ENCODE measurements at regions not wholly inside any gene's neighbourhood (a gene's known extent, or its start where the extent isn't known, plus 50 kb on each side); places are given as distances from the start of the nearest gene placed in this dataset.

DNA sequence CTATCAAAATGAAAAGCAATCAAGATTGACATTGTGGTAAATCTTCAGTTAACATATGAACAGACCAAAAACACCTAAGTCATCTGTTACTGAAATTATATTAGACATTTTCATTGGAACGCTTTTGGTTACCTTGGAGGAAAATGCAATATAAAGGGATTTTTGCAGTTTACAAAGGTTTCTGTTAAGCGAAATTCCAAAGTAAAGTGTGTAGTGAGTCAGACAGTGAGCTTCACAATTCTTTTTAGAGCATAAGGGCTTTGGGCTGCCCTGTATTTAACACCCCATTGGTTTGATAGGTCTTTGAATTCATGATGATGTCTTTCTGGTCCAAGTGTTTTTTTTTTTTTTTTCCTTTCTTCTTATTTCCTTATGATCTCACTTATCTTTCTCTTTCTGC lies 462.8 kb downstream of the EDEM1 start:
- H3K27ac Mint-ChIP-seq = no peak overlapping the region
- no peaks in the 10 kb centered on the region for H3K27me3 ChIP-seq (ENCODE audit: insufficient read depth, low read length)
- DNase-seq = no peak
- intact Hi-C loops (cut with micrococcal nuclease) = no loop called here
- H3K27ac ChIP-seq (ENCODE audit: low read depth, low read length) = no peak overlapping the region
- CTCF ChIA-PET (ENCODE audit: partially characterized antibody) = no interaction called here
- no peak overlapping the region for H3K4me3 ChIP-seq (ENCODE audit: low read length in 2 of 2)
- H3K27me3 Mint-ChIP-seq = no peaks in the 10 kb centered on the region
- no peak overlapping the region for H3K4me3 Mint-ChIP-seq
- H3K4me1 ChIP-seq (ENCODE audit: insufficient read depth, low read length) = no peaks in the 10 kb centered on the region
- H3K36me3 Mint-ChIP-seq = no peaks in the 10 kb centered on the region
- H3K9me3 ChIP-seq (ENCODE audit: control insufficient read depth in 1 of 2, low read length in 2 of 2) = peaks cover 0 to 4% of the 10 kb centered on the region in 2 donors
- H3K9me3 Mint-ChIP-seq = peaks cover 0 to 25% (median 4%) of the 10 kb centered on the region in 8 donors
- no peaks in the 10 kb centered on the region for H3K4me1 Mint-ChIP-seq
- H3K36me3 ChIP-seq (ENCODE audit: insufficient read depth, low read length) = no peaks in the 10 kb centered on the region
- POLR2A ChIA-PET (ENCODE audit: partially characterized antibody) = no interaction called here

DNA sequence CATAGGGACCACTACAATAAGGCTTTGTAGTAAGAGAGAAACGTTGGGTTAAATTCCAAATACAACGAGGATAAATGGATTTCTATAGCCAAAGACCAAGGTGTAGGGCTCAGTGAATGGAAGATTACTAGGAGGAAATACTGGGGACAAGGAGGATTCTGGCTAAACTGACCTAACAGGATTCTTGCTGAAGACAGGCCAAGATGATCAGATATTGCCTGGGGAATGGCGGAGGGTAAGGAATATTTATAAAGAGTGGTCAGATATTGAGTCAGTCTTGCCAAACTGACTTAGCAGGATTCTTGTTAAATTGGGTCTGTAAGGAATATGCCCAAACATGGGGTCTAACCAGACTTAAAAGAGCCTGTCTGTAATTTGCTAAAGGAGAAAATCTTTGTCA lies 463.8 kb downstream of the EDEM1 start:
- no peaks in the 10 kb centered on the region for H3K36me3 ChIP-seq (ENCODE audit: insufficient read depth, low read length)
- Mint-ChIP-seq H3K36me3 (no peaks in the 10 kb centered on the region), H3K4me3 (no peak overlapping the region), H3K27ac (no peak overlapping the region), H3K27me3 (no peaks in the 10 kb centered on the region), H3K4me1 (no peaks in the 10 kb centered on the region), H3K9me3 (peaks cover 0 to 26% (median 4%) of the 10 kb centered on the region in 8 donors)
- peaks cover 0 to 4% of the 10 kb centered on the region in 2 donors for H3K9me3 ChIP-seq (ENCODE audit: control insufficient read depth in 1 of 2, low read length in 2 of 2)
- H3K4me1 ChIP-seq (ENCODE audit: insufficient read depth, low read length) = no peaks in the 10 kb centered on the region
- DNase-seq = no peak
- POLR2A ChIA-PET (ENCODE audit: partially characterized antibody) = no interaction called here
- intact Hi-C loops (cut with micrococcal nuclease) = no loop called here
- H3K27me3 ChIP-seq (ENCODE audit: insufficient read depth, low read length) = no peaks in the 10 kb centered on the region
- H3K4me3 ChIP-seq (ENCODE audit: low read length in 2 of 2) = no peak overlapping the region
- no peak overlapping the region for H3K27ac ChIP-seq (ENCODE audit: low read depth, low read length)
- CTCF ChIA-PET (ENCODE audit: partially characterized antibody) = no interaction called here

DNA sequence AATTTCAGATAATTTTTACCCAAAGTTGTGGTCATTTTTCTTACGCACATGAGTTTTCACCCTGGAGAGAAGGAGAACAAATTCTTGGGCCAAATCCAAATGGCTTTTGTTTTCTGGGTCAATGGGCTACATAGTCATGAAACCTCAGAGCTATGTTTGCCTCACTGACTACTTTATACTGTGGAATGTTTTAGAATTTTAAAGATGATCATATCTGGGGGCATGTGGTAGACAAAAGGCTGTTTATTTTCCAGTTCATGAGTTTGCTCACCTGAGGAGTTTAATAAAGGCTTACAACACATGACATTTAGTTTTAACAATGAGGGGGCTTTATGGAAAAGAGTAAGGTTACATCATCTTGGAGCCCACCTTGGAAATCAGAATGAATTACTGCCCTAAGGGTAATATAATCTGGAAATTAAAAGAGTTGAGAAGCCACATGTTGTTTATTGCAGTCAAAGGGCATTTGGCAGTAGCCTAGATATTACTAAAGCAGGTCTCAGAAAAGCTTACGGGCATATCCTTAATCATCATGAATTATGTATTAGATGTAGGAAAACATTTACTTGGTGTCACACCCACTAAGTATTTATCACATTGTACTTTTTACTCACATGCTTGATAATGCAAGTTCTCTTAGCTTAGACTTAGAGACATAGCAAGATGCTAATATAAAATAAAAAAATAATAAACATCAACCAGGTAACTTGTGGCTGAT lies 466.1 kb downstream of the EDEM1 start:
- DNase-seq = no peak
- Histone ChIP-seq H3K4me1 (ENCODE audit: insufficient read depth, low read length) (no peaks in the 10 kb centered on the region), H3K27me3 (ENCODE audit: insufficient read depth, low read length) (no peaks in the 10 kb centered on the region), H3K4me3 (ENCODE audit: low read length in 2 of 2) (no peak overlapping the region), H3K27ac (ENCODE audit: low read depth, low read length) (no peak overlapping the region), H3K36me3 (ENCODE audit: insufficient read depth, low read length) (no peaks in the 10 kb centered on the region), H3K9me3 (ENCODE audit: control insufficient read depth in 1 of 2, low read length in 2 of 2) (no peaks in the 10 kb centered on the region)
- intact Hi-C loops (cut with micrococcal nuclease) = no loop called here
- ChIA-PET POLR2A (ENCODE audit: partially characterized antibody) (no interaction called here), CTCF (ENCODE audit: partially characterized antibody) (no interaction called here)
- Mint-ChIP-seq H3K4me3 (no peak overlapping the region), H3K27ac (no peak overlapping the region), H3K27me3 (no peaks in the 10 kb centered on the region), H3K4me1 (no peaks in the 10 kb centered on the region), H3K36me3 (no peaks in the 10 kb centered on the region), H3K9me3 (peaks cover 0 to 28% (median 9%) of the 10 kb centered on the region in 8 donors)

DNA sequence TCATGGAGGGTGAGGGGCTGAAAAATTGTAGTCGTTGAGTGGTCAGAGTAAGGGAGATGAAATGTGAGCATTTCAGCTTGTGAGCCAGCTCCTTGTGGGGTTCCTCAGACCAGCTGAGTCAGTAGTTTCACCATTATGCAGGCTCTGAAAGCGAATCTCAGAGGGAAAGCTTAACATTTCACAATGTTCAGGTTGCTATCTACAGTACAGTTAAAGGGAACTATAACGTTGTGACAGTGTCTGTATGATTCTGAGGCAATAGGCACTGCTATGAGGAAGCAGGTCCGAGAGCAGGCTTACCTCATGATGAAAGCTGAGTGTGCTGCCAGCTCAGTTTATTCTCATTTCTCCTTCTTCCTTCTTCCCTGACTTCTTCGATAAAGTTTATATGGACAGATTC lies 469.6 kb downstream of the EDEM1 start:
- intact Hi-C loops (cut with micrococcal nuclease) = no loop called here
- Mint-ChIP-seq H3K27ac (no peak overlapping the region), H3K27me3 (no peaks in the 10 kb centered on the region), H3K4me3 (no peak overlapping the region), H3K36me3 (no peaks in the 10 kb centered on the region), H3K9me3 (peaks cover 6 to 34% (median 11%) of the 10 kb centered on the region in 8 donors), H3K4me1 (no peaks in the 10 kb centered on the region)
- Histone ChIP-seq H3K27ac (ENCODE audit: low read depth, low read length) (no peak overlapping the region), H3K9me3 (ENCODE audit: control insufficient read depth in 1 of 2, low read length in 2 of 2) (no peaks in the 10 kb centered on the region), H3K4me1 (ENCODE audit: insufficient read depth, low read length) (no peaks in the 10 kb centered on the region), H3K36me3 (ENCODE audit: insufficient read depth, low read length) (no peaks in the 10 kb centered on the region), H3K27me3 (ENCODE audit: insufficient read depth, low read length) (no peaks in the 10 kb centered on the region), H3K4me3 (ENCODE audit: low read length in 2 of 2) (no peak overlapping the region)
- DNase-seq = no peak
- CTCF ChIA-PET (ENCODE audit: partially characterized antibody) = no interaction called here
- POLR2A ChIA-PET (ENCODE audit: partially characterized antibody) = no interaction called here

DNA sequence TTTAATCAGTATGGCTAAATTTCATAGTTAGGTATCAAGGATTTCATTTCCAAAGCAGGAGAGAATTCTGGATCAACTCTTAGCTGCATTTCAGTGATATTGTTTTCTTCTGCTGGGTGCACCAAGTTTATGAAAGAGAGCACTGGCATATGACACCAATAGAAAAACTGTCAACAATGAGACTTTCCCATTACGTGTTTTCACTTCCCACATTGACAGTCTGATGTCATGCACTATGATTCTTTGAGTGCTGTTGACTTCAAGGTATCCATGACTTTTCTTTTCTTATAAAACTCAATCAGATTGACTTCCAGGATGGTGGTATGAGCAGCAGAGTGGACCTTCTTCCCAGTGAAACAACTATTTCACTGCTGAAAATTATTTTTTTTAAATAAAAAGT lies 476.1 kb downstream of the EDEM1 start:
- peaks cover 7 to 48% (median 25%) of the 10 kb centered on the region in 8 donors for H3K9me3 Mint-ChIP-seq
- Histone ChIP-seq H3K27me3 (ENCODE audit: insufficient read depth, low read length) (no peaks in the 10 kb centered on the region), H3K27ac (ENCODE audit: low read depth, low read length) (no peak overlapping the region), H3K4me3 (ENCODE audit: low read length in 2 of 2) (no peak overlapping the region), H3K9me3 (ENCODE audit: control insufficient read depth in 1 of 2, low read length in 2 of 2) (peaks cover 3 to 5% of the 10 kb centered on the region in 2 donors), H3K36me3 (ENCODE audit: insufficient read depth, low read length) (no peaks in the 10 kb centered on the region), H3K4me1 (ENCODE audit: insufficient read depth, low read length) (no peaks in the 10 kb centered on the region)
- no peak overlapping the region for H3K4me3 Mint-ChIP-seq
- ChIA-PET CTCF (ENCODE audit: partially characterized antibody) (interaction anchor here (1.2 kb wide), 1 partner anchor 8 kb away, joined by 3 read pairs; no protein-coding TSS in a partner anchor), POLR2A (ENCODE audit: partially characterized antibody) (no interaction called here)
- no peaks in the 10 kb centered on the region for H3K4me1 Mint-ChIP-seq
- intact Hi-C loops (cut with micrococcal nuclease) = no loop called here
- DNase-seq = no peak
- peaks cover 0 to 9% of the 10 kb centered on the region in 2 donors for H3K36me3 Mint-ChIP-seq
- H3K27me3 Mint-ChIP-seq = no peaks in the 10 kb centered on the region
- H3K27ac Mint-ChIP-seq = no peak overlapping the region

DNA sequence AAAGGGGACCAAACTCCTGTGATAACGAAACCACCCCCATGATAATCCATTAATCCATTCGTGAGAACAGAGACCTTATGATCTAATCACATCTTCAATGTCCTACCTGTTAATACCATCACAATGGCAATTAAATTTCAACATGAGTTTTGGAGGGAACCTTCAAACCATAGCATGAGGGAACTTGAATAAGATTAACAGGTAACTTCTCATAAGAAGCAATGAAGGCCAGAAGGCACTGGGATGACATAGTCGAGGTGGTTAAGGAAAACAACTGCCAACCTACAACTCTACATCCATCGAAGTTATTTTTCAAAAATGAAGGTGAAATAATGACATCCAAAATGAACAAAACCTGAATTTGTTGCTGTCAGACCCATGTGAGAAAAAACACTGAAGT lies 478.9 kb downstream of the EDEM1 start:
- H3K27me3 ChIP-seq (ENCODE audit: insufficient read depth, low read length) = no peaks in the 10 kb centered on the region
- Mint-ChIP-seq H3K27ac (no peak overlapping the region), H3K36me3 (peaks cover 0 to 9% of the 10 kb centered on the region in 2 donors), H3K27me3 (no peaks in the 10 kb centered on the region), H3K9me3 (peaks cover 0 to 44% (median 23%) of the 10 kb centered on the region in 8 donors), H3K4me1 (no peaks in the 10 kb centered on the region), H3K4me3 (no peak overlapping the region)
- POLR2A ChIA-PET (ENCODE audit: partially characterized antibody) = no interaction called here
- CTCF ChIA-PET (ENCODE audit: partially characterized antibody) = no interaction called here
- intact Hi-C loops (cut with micrococcal nuclease) = no loop called here
- no peak for DNase-seq
- H3K36me3 ChIP-seq (ENCODE audit: insufficient read depth, low read length) = no peaks in the 10 kb centered on the region
- H3K4me1 ChIP-seq (ENCODE audit: insufficient read depth, low read length) = no peaks in the 10 kb centered on the region
- H3K9me3 ChIP-seq (ENCODE audit: control insufficient read depth in 1 of 2, low read length in 2 of 2) = peaks cover 3 to 5% of the 10 kb centered on the region in 2 donors
- H3K27ac ChIP-seq (ENCODE audit: low read depth, low read length) = no peak overlapping the region
- H3K4me3 ChIP-seq (ENCODE audit: low read length in 2 of 2) = no peak overlapping the region

DNA sequence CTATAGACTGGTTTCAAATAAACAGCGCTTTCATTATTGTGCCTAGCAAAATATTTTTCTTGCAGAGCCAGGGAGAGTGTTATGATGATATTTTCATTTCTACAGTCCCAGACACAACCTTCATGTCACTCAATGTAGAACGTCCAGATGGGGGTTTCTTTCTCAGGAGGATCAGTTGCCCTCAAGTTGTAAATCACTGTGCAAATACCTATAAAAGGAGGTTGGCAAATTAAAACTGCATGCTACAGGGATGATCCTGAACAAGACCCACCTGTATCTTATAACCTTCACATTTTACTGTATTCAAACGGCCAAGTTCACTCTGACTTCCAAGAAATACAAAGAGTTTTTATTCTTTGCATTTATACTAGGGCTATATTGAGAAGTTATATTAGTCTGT lies 486.0 kb downstream of the EDEM1 start:
- H3K27ac ChIP-seq (ENCODE audit: low read depth, low read length) = no peak overlapping the region
- H3K4me3 Mint-ChIP-seq = no peak overlapping the region
- no peak overlapping the region for H3K4me3 ChIP-seq (ENCODE audit: low read length in 2 of 2)
- intact Hi-C loops (cut with micrococcal nuclease) = no loop called here
- no peak for DNase-seq
- H3K36me3 ChIP-seq (ENCODE audit: insufficient read depth, low read length) = no peaks in the 10 kb centered on the region
- H3K27ac Mint-ChIP-seq = no peak overlapping the region
- no peaks in the 10 kb centered on the region for H3K27me3 Mint-ChIP-seq
- H3K36me3 Mint-ChIP-seq = no peaks in the 10 kb centered on the region
- ChIA-PET POLR2A (ENCODE audit: partially characterized antibody) (no interaction called here), CTCF (ENCODE audit: partially characterized antibody) (no interaction called here)
- H3K4me1 Mint-ChIP-seq = no peaks in the 10 kb centered on the region
- peaks cover 0 to 26% (median 6%) of the 10 kb centered on the region in 8 donors for H3K9me3 Mint-ChIP-seq
- H3K27me3 ChIP-seq (ENCODE audit: insufficient read depth, low read length) = no peaks in the 10 kb centered on the region
- H3K9me3 ChIP-seq (ENCODE audit: control insufficient read depth in 1 of 2, low read length in 2 of 2) = no peaks in the 10 kb centered on the region
- H3K4me1 ChIP-seq (ENCODE audit: insufficient read depth, low read length) = no peaks in the 10 kb centered on the region

DNA sequence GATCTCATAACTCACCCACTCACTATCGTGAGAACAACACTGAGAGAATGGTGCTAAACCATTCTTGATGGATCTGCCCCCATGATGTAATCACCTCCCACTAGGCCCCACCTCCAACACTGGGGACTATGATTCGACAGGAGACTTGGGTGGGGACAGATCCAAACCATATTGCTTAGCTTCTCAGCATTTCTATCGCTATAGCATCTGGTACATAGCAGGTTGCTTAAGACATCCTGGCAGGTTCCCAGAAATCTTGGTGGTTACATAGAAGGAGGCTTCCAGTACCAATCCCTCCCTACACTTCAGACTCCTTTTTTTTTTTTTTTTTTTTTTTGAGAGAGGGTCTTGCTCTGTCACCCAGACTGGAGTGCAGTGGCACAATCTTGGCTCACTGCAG lies 487.8 kb downstream of the EDEM1 start:
- peaks cover 0 to 35% (median 11%) of the 10 kb centered on the region in 8 donors for H3K9me3 Mint-ChIP-seq
- no peaks in the 10 kb centered on the region for H3K4me1 Mint-ChIP-seq
- intact Hi-C loops (cut with micrococcal nuclease) = no loop called here
- H3K36me3 Mint-ChIP-seq = no peaks in the 10 kb centered on the region
- H3K4me3 ChIP-seq (ENCODE audit: low read length in 2 of 2) = no peak overlapping the region
- no peaks in the 10 kb centered on the region for H3K27me3 Mint-ChIP-seq
- ChIA-PET POLR2A (ENCODE audit: partially characterized antibody) (no interaction called here), CTCF (ENCODE audit: partially characterized antibody) (no interaction called here)
- no peak overlapping the region for H3K27ac Mint-ChIP-seq
- no peak overlapping the region for H3K27ac ChIP-seq (ENCODE audit: low read depth, low read length)
- H3K27me3 ChIP-seq (ENCODE audit: insufficient read depth, low read length) = no peaks in the 10 kb centered on the region
- H3K4me1 ChIP-seq (ENCODE audit: insufficient read depth, low read length) = no peaks in the 10 kb centered on the region
- no peak overlapping the region for H3K4me3 Mint-ChIP-seq
- no peaks in the 10 kb centered on the region for H3K9me3 ChIP-seq (ENCODE audit: control insufficient read depth in 1 of 2, low read length in 2 of 2)
- no peaks in the 10 kb centered on the region for H3K36me3 ChIP-seq (ENCODE audit: insufficient read depth, low read length)
- DNase-seq = no peak

Measured in CD4-positive, alpha-beta memory T cell (primary cell).